SK-MEL-5 (cell line): ENCODE measurements at regions not wholly inside any gene's neighbourhood (a gene's known extent, or its start where the extent isn't known, plus 50 kb on each side); places are given as distances from the start of the nearest gene placed in this dataset.
"Not testable (repeated sequence)": the region's sequence is repeated elsewhere in the genome, so short reads cannot be mapped to it uniquely, and the experiment has no call there.

ENCODE experiments used
- DNase-seq: peaks from one replicate; pipeline ENCODE4 v3.0.0-alpha.2; 2016; ENCODE audit warnings: low read depth, low spot score
- in situ Hi-C: cut with HindIII; loops from 2 replicates; pipeline ENCODE4 v1.10.0; 2016; ENCODE audit warnings: low sequenced_read_pairs, high pct_unique_total_duplicates, low pct_unique_long_range_greater_than_20kb

- DNase-seq, result no peak
- in situ Hi-C loops, result no loop called here
Observed at GRCh38 chr13:33401238-33401637, 115.7 kb upstream of the STARD13 start.

- no peak for DNase-seq
- in situ Hi-C loops, result no loop called here
Observed at GRCh38 chr13:33402975-33403374, 117.4 kb upstream of the STARD13 start.

- no peak for DNase-seq
- in situ Hi-C loops, result no loop called here
Observed at GRCh38 chr13:33403807-33404362, 118.3 kb upstream of the STARD13 start.

GRCh38 chr13:33405371-33405770, 119.8 kb upstream of the STARD13 start:
- in situ Hi-C loops, result no loop called here
- no peak for DNase-seq

- no peak for DNase-seq
- in situ Hi-C loops, result no loop called here
Observed at GRCh38 chr13:33409673-33410510, 124.3 kb upstream of the STARD13 start.

- DNase-seq, result no peak
- in situ Hi-C loops, result no loop called here
Observed at GRCh38 chr13:33410619-33411018, 125.1 kb upstream of the STARD13 start.

- in situ Hi-C loops, result no loop called here
- no peak for DNase-seq
Observed at GRCh38 chr13:33411312-33411711, 125.8 kb upstream of the STARD13 start.

GRCh38 chr13:33415822-33416221, 130.3 kb upstream of the STARD13 start:
- in situ Hi-C loops, result no loop called here
- no peak for DNase-seq

GRCh38 chr13:33418224-33418953, 132.8 kb upstream of the STARD13 start:
- DNase-seq, in situ Hi-C loops: not testable (repeated sequence)

- DNase-seq, in situ Hi-C loops: not testable (repeated sequence)
Observed at GRCh38 chr13:33420117-33420516, 134.6 kb upstream of the STARD13 start.

GRCh38 chr13:33426131-33426530, 140.6 kb upstream of the STARD13 start:
- no peak for DNase-seq
- in situ Hi-C loops, result no loop called here

GRCh38 chr13:33433316-33433715, 147.8 kb upstream of the STARD13 start:
- in situ Hi-C loops, result no loop called here

GRCh38 chr13:33434676-33435075, 149.1 kb upstream of the STARD13 start:
- in situ Hi-C loops, result no loop called here

More at GRCh38 chr13:33433316-33433715, 147.8 kb upstream of the STARD13 start:
- no peak for DNase-seq

GRCh38 chr13:33435207-33435606, 149.7 kb upstream of the STARD13 start:
- in situ Hi-C loops, result no loop called here
- DNase-seq, result no peak

More at GRCh38 chr13:33434676-33435075, 149.1 kb upstream of the STARD13 start:
- no peak for DNase-seq

- in situ Hi-C loops, result no loop called here
- DNase-seq, result no peak
Observed at GRCh38 chr13:33438918-33439317, 153.4 kb upstream of the STARD13 start.

- in situ Hi-C loops, result no loop called here
- DNase-seq, result peak; percentile 57
Observed at GRCh38 chr13:33441015-33441414, 155.5 kb upstream of the STARD13 start.

- in situ Hi-C loops, result no loop called here
- no peak for DNase-seq
Observed at GRCh38 chr13:33445024-33445423, 159.5 kb upstream of the STARD13 start.

GRCh38 chr13:33445476-33445875, 159.9 kb upstream of the STARD13 start:
- DNase-seq, result no peak
- in situ Hi-C loops, result no loop called here
